ENCODE measurements at regions not wholly inside any gene's neighbourhood (a gene's known extent, or its start where the extent isn't known, plus 50 kb on each side); places are given as distances from the start of the nearest gene placed in this dataset.

- TF ChIP-seq POLR2A (IDR thresholded peaks at IDR 0.05; ENCODE audit: low read depth, low read length) (no peak), TAF1 (IDR thresholded peaks at IDR 0.05; ENCODE audit: low read depth, low read length) (no peak), POU2F2 (IDR thresholded peaks at IDR 0.05; ENCODE audit: low read depth, low read length) (no peak), POLR2AphosphoS5 (IDR thresholded peaks at IDR 0.05; ENCODE audit: low read depth, low read length) (no peak), SPI1 (IDR thresholded peaks at IDR 0.05; ENCODE audit: low read depth, low read length) (no peak)
Measured at GRCh38 chr4:83716874-83717273, 181.0 kb downstream of the GPAT3 start.
